Raji (cell line): ENCODE measurements at regions not wholly inside any gene's neighbourhood (a gene's known extent, or its start where the extent isn't known, plus 50 kb on each side); places are given as distances from the start of the nearest gene placed in this dataset.

ENCODE experiments used
- POLR2A ChIP-seq: IDR thresholded peaks from 2 replicates; pipeline ENCODE4 v1.6.1; 2011; ENCODE audit warnings: low read depth, low read length, control low read depth; ENCODE audit not compliant: insufficient read depth

DNA sequence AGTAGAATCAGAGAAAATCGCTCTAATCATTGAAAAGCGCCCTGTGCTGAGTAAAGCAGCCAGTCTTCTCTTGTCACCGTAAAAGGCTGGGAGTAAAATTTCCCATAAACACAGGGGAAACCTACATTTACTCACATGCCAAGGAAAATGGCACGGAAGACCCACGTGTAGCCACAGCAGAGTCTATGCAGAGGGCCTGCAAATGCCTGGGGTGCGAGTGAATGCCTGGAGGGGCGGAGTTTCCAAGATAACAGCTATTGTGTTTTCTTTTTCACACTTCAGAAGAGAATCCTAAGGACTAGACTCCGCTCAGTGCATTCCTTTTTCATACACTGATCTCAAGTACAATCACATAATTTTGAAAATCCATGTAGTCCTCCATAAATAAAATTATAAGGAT is 159.9 kb upstream of the FOXN3 start:
- TF ChIP-seq POLR2A, result no peak

DNA sequence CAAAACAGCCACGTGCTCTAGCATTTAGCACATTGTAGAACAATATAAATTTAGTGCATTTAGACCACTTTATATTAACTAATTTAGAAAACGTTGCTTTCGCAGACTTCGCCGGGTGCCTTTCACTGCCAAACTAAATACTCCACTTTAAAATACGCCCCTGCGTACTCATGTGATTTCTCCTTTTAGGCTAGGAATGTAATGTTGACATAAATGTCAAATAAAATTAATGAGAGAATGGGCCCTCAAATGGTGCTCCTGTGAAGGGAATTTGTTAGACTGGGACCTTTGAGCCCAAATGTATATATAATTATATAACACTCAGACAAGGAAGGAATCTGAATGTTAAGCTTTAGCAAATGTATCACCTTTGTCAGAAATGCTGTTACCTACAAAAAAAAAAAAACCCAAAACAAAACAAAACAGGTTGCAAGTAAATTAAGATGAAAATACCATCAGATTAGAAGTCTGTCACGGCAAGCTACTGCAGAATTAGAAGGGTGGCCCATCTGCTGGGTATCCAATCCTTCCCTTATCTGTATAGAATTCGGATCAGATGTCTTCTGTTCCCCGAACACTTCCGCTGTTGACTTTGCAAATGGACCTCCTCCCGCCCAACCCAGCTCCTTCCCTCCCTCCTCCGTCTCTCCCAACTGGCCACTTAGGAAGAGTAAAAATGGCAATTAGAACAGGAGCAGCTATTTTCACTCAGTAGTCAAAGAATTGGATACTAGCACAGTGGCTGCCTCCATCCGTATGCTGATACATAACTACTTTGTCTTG is 159.3 kb upstream of the FOXN3 start:
- TF ChIP-seq POLR2A, result no peak

DNA sequence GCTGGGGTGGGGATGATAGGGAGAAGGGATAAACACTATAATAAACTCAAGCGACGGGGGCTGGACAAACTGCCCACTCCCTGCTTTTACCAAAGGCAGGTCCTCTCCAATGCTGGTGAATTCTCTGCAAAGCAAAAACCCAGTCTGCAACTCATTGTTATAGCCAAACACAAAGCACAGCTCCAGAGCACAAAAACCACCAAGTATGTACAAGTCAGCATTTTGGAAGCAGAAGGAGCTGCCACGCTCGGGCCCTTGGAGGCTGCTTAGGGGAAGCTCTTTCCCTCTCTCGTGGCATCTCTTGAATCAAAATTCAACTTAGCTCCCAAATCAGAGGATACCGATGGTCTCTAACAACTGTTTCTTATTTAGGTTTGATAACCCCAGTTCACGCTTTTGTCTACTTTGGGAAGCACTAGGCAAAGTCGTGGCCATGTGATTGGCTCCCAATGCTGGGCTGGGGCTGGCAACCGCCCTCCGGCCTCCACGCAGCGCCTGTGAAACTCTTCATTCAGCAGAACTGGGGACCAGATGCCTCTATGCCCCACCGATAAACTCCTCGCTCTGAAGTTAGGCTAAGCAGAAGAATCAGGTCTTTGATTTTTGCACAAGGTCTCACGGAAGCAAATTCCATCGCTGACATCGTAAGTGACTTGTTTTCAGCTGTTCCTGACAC is 158.5 kb upstream of the FOXN3 start:
- TF ChIP-seq POLR2A, result no peak

DNA sequence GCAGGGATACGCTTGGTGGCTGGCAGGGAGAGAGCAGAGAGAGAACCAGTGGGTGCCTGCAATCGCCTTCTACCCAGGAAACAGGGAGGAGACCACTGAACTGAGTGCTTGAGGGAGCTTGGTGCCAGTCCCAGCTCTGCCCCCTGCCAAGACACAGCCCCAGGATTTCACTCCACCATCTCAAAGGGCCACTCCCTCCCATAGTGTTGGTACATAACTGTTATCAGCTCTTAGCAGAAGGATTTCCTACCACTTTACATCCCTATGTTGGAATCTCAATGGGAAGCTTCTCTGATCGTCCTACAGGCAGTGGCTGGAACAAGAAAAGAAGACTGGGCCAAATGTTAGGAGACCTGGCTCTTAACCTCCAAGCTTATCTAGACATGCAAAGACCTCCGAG is 157.4 kb upstream of the FOXN3 start:
- no peak for TF ChIP-seq POLR2A

DNA sequence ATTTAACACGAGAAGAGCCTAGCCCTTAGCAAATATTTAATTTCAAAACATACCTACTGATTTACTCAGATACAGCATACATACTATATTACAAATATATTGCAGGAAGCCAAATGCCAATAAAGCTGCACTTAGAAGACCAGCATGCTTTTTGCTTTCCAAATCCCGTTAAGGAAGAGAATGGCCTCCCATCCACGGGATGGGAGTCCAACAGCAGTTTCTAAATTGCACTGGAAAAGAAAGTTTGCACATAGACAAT is 156.3 kb upstream of the FOXN3 start:
- no peak for TF ChIP-seq POLR2A

DNA sequence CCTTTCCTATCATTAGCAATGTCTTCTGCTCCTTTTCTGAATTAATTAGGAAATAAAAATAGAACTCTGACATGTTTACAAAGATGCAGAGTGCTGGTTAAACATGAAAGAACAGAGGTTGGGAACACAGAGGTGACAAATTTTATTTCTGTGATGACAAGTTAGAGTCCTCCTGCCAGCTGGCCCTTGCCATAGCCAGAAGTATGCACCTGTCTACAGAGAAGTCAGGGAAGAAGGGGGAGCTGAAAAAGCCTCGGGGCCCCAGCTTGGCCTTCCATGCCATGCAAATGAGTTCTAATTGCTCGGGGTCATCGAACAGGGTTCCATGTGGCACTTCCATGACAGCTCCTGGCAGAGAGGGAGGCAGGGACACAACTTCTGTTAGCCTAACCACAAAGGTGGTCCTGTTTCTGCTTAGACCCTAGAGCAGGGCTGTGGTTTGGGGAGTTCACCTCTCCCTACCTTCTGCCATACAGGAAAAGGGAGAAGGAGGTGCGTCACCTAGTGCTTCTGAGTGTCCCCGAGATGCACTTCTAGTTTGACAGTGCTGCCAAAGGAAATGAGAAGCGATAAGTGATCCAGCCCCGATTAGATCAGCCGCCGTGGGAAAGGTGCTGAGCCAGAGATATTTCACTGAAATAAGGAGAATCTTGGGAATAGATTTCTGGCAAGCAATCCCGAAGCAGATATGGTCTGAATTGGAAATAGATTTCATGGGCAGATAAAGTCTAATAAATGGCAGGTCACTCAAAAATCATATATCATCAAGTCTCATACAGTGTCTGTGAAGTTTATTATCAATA is 155.8 kb upstream of the FOXN3 start:
- no peak for TF ChIP-seq POLR2A

DNA sequence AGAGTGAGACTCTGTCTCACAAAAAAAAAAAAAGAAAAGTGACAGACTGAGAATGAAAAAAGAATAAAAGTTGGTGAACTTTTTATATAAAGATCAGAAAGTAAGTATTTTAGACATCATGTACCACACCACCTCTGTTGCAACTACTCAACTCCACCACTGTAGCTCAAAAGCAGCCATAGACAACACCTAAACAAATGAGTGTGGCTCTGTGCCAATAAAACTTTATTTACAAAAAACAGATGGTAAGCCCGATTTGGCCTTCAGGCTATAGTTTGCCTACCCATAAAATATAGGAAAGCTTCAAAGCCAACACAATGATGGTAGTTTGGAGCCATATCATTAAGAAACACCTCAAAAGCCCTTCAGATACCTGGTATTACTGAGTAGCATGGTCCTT is 154.5 kb upstream of the FOXN3 start:
- no peak for TF ChIP-seq POLR2A

DNA sequence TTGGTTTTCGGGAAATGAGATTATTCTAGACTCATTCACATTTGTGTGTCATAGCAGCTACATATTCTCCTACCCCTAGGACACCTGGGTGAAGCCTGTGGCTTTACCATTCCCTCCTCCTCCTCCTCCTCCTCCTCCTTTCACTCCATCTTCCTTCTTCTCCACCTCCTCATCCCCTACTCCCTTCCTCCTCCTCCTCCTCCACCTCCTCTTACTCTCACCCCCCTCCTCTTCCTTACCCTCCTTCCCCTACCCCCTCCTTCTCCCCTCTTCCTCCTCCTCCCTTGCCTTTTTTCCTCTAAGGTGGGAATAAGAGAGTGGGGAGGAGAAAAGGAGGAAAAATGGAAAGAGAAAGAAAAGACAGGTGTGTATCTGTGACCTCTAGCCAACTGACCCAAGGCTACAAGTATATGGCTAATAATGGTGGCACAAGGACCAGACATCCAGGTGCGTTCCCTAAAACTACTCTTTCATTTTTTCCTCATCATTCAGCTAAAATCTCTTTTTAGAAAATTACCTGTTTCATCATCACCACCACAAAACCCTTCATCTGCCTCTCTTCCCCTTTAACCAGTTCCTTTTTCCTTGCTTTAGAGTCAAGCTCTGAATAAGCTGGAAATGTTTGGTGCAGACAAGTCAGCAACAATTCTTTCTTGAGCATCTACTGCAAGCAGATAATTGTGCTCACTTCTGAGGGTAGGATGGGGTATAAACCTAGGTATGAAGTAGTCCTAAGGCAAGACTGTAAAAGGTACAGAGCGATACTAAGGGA is 149.8 kb upstream of the FOXN3 start:
- TF ChIP-seq POLR2A, result no peak

DNA sequence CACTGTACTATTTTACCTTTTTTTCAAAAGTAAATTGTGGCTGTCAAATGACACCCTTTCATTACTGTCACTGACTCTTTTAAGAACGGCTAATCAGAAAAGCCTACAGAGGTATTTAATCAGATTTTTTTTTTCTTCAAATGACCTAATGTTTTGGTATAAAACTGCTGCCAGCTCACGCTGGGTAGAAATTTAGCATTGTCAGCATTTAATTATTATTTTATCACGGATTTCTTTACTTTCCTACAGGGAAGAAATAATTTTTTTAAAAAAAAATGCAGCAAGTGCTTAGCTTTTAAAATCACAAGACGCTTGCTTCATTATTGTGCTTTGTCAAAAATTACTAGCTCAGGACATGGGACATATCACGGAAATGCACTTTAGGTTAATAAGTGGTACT is 149.1 kb upstream of the FOXN3 start:
- no peak for TF ChIP-seq POLR2A

DNA sequence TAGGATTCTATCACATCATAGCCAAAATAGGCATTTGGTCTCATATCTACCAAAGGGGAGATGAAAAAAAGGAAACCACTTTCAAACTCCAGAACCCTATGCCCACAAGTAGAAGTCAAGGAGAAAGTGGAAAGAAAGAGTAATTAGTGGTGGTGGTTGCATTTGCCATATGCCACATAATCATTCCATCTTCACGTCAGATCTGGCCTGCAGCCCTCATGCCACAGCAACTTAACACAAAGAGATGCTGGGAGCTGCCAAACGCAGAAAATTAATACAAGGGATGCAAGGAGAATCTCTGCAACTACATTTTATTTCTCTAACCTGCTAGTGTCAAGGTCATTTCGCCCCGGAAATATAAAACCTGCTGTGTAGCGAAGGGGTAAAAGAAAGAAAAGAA is 148.6 kb upstream of the FOXN3 start:
- TF ChIP-seq POLR2A, result no peak

DNA sequence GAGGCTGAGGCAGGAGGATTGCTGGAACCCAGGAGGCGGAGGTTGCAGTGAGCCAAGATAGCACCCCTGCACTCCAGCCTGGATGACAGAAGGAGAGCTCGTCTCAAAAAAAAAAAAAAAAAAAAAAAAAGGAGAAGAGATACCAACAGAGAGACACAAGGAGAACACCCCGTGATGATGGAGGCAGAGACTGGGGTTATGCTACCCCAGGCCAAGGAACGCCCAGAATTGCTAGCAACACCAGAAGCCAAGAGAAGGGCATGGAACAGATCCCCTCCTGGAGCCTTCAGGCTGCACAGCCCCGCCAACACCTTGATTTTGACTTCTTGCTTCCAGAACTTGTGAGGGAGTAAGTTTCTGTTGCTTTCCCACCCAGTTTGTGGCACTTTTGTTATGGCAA is 148.0 kb upstream of the FOXN3 start:
- no peak for TF ChIP-seq POLR2A

DNA sequence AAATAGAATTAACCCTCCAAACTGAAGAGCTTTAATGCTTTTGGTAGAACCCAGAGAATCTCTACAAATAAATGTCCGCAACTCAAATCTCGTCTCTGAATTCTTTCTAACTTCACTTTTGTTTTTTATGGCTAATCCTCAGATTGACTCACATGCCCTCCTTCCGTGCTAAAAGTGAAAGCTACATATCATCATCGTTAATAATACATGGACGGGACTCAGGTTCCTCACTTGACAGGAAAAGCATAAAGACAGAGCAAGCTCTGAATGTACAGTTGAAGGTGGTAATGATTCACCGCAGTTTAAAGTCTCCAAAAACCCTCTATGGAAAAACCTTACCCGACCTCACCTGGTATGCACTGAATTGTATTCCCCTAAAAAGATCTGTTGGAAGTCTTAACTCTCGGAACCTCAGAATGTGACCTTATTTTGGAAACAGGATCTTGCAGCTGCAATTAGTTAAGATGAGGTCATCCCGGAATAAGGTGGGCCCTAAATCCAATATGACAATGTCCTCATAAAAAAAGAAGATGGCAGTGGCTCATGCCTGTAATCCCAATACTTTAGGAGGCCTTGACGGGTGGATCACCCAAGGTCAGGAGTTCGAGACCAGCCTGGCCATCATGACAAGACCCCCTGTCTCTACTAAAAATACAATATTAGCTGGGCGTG is 147.4 kb upstream of the FOXN3 start:
- no peak for TF ChIP-seq POLR2A

DNA sequence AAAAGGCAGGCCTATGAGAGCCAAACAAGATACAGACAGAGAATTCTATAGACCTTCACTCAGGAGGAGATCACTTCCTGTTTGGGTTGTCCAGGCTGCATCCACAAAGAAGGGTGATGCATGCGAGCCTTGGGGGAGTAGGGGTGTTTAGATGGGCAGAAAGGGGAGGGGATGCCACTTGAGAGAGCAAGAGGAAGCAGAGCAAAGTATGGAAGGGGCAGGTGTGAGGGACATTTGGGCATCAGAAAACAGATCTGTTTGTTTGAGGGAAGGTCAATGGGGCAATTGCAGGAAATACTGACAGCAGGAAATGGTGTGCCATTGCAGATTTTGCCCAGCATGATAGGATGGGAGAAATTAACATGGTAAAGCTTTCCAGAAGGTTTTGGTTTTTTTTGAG is 146.4 kb upstream of the FOXN3 start:
- no peak for TF ChIP-seq POLR2A

DNA sequence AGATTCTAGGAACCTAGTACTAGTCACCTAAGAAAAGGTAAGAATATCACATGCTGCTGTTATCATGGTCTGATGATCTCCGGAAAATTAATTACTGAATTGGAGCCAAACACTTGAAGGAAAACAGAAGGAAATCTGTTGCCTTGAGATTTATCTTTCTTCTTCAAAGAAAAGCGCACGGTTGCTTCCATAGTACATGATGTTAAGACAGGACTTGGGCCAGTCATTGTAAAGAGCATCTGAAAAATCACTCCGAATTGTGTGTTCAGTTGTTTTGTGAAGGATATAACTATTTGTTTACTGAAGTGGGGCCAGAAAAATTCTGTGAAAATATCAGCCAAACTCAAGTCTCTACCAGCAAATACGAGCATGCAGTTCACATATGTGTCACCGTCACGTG is 134.9 kb upstream of the FOXN3 start:
- no peak for TF ChIP-seq POLR2A

DNA sequence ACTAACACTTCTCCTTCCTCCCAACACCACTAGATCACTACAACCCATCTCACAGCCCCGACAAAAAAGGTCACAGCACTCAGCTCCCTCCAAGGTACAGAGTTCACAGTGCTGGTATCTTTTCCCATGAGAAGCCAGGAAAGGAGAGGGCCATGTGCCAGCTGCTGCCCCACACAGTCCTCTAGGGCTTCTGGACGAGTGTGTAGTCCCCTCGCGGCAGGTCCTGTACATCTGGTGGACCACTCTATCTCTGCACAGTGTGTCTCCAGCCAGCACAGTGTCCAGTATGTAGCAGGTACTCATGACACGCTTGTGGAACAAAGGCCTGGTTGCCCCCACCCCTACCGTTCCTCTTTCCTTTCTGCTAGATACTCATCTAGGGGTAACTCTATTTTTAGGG is 134.4 kb upstream of the FOXN3 start:
- TF ChIP-seq POLR2A, result no peak
